Hepatocyte (in vitro differentiated cells): ENCODE measurements at regions not wholly inside any gene's neighbourhood (a gene's known extent, or its start where the extent isn't known, plus 50 kb on each side); places are given as distances from the start of the nearest gene placed in this dataset.

Source experiments
- DNase-seq: peaks from one replicate; pipeline ENCODE4 v3.0.0-alpha.2; 2016; ENCODE audit warnings: low spot score
- H2AFZ ChIP-seq: fragments of 200-600 bp; sonication (generic); 2 replicates; pipeline ENCODE4 v1.6.0; 2016; ENCODE audit warnings: antibody characterized with exemption, mild to moderate bottlenecking
- H3K27ac ChIP-seq: fragments of 200-600 bp; sonication (generic); 2 replicates; pipeline ENCODE4 v1.5.1; 2016; ENCODE audit warnings: mild to moderate bottlenecking
- H3K27me3 ChIP-seq: fragments of 200-600 bp; sonication (generic); 2 replicates; pipeline ENCODE4 v1.6.1; 2016
- H3K36me3 ChIP-seq: fragments of 200-600 bp; sonication (generic); replicated peaks from 2 replicates; pipeline ENCODE4 v1.5.1; 2016; ENCODE audit warnings: low read depth; ENCODE audit not compliant: insufficient read depth
- H3K4me1 ChIP-seq: fragments of 200-600 bp; sonication (generic); 2 replicates; pipeline ENCODE4 v1.5.1; 2016; ENCODE audit warnings: mild to moderate bottlenecking, moderate library complexity; ENCODE audit not compliant: insufficient read depth
- H3K4me2 ChIP-seq: fragments of 200-600 bp; sonication (generic); 2 replicates; pipeline ENCODE4 v1.6.0; 2016
- H3K4me3 ChIP-seq: fragments of 200-600 bp; sonication (generic); 2 replicates; pipeline ENCODE4 v1.5.1; 2016; ENCODE audit warnings: mild to moderate bottlenecking
- H3K79me2 ChIP-seq: fragments of 200-600 bp; sonication (generic); 2 replicates; pipeline ENCODE4 v1.6.0; 2017; ENCODE audit warnings: mild to moderate bottlenecking
- H3K9me2 ChIP-seq: fragments of 200-600 bp; sonication (generic); replicated peaks from 2 replicates; pipeline ENCODE4 v1.6.0; 2017; ENCODE audit warnings: mild to moderate bottlenecking; ENCODE audit not compliant: insufficient read depth
- H3K9me3 ChIP-seq: fragments of 200-600 bp; sonication (generic); 2 replicates; pipeline ENCODE4 v1.5.1; 2016; ENCODE audit warnings: low read depth, mild to moderate bottlenecking
- H4K20me1 ChIP-seq: fragments of 200-600 bp; sonication (generic); 2 replicates; pipeline ENCODE4 v1.6.0; 2016; ENCODE audit warnings: mild to moderate bottlenecking; ENCODE audit not compliant: insufficient read depth, poor library complexity, severe bottlenecking
- EZH2 ChIP-seq: fragments of 200-600 bp; sonication (generic); IDR thresholded peaks from 2 replicates; pipeline ENCODE4 v1.6.1; 2016; ENCODE audit warnings: antibody characterized with exemption, mild to moderate bottlenecking, borderline replicate concordance
- EZH2phosphoT487 ChIP-seq: fragments of 200-600 bp; sonication (generic); IDR thresholded peaks from one replicate; pipeline ENCODE4 v1.6.1; 2018; ENCODE audit warnings: antibody characterized with exemption, mild to moderate bottlenecking, low read depth, moderate library complexity; ENCODE audit not compliant: unreplicated experiment, severe bottlenecking
- WGBS: methylation state at CpG from one replicate; pipeline ENCODE4 v1.1.6; 2016; ENCODE audit warnings: low lambda C conversion rate; ENCODE audit errors: missing lambda C conversion rate; 5-methylcytosine and 5-hydroxymethylcytosine counted together
- TF ChIP-seq, protein P1 (sequence below): fragments of 200-600 bp; sonication (generic); IDR thresholded peaks from 2 replicates; pipeline ENCODE4 v1.5.1; 2016; ENCODE audit warnings: antibody characterized with exemption, mild to moderate bottlenecking; ENCODE audit not compliant: poor library complexity

DNA sequence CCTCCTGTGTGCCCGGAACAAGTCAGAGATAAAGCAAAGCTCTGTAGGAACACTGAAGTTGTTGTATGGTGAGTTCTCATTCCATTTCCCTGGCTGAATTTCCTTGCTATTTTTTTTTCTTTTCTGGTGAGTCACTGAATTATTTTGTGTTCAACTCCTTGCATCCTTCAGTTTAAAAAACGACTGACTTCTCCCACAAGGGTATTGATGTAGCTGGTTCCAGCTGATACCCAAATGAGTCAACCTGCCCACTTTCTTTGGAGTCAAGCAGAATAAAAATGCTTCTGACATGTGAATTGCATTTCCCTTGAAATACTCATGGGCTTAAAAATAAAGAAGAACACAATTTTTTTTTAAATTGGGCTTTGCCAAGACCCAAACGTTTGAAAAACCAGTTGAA lies 85.5 kb downstream of the SHOX start:
- Histone ChIP-seq H3K4me3 (no peak overlapping the region), H3K36me3 (no peaks in the 10 kb centered on the region), H3K27me3 (no peaks in the 10 kb centered on the region), H3K27ac (no peak overlapping the region), H3K4me2 (no peak overlapping the region), H3K9me3 (peaks cover 6% of the 10 kb centered on the region), H3K79me2 (no peaks in the 10 kb centered on the region), H4K20me1 (no peaks in the 10 kb centered on the region), H3K9me2 (no peaks in the 10 kb centered on the region), H2AFZ (no peak overlapping the region), H3K4me1 (no peaks in the 10 kb centered on the region)
- TF ChIP-seq EZH2phosphoT487 (no peak), EZH2 (no peak)
- TF ChIP-seq, protein P1, sequence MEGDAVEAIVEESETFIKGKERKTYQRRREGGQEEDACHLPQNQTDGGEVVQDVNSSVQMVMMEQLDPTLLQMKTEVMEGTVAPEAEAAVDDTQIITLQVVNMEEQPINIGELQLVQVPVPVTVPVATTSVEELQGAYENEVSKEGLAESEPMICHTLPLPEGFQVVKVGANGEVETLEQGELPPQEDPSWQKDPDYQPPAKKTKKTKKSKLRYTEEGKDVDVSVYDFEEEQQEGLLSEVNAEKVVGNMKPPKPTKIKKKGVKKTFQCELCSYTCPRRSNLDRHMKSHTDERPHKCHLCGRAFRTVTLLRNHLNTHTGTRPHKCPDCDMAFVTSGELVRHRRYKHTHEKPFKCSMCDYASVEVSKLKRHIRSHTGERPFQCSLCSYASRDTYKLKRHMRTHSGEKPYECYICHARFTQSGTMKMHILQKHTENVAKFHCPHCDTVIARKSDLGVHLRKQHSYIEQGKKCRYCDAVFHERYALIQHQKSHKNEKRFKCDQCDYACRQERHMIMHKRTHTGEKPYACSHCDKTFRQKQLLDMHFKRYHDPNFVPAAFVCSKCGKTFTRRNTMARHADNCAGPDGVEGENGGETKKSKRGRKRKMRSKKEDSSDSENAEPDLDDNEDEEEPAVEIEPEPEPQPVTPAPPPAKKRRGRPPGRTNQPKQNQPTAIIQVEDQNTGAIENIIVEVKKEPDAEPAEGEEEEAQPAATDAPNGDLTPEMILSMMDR: no peak
- DNase-seq: no peak
- whole genome bisulfite sequencing: 61% methylated on average over 3 of the region's 3 CpGs

DNA sequence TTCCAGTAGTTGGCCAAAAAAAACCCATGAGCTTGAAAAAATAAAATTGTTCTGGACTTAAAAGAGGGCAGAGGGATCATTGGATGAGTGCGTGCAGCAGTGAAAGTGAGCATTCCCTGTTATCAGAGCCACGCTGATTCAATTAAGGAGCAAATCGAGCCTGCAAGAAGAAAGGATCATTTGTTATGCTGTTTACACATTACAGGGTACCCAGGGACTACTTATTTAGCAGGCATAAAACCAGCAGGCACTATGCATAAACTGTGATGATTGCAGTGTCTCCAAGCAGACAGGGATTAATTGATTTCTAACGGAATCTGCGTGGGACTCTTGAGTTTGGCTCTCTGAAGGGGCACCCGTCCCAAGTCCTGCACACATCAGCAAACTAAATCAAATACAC lies 83.5 kb downstream of the SHOX start:
- Histone ChIP-seq H4K20me1 (no peaks in the 10 kb centered on the region), H3K79me2 (no peaks in the 10 kb centered on the region), H3K9me3 (peaks cover 6% of the 10 kb centered on the region), H3K4me3 (no peak overlapping the region), H3K36me3 (no peaks in the 10 kb centered on the region), H3K27ac (no peak overlapping the region), H3K9me2 (no peaks in the 10 kb centered on the region), H3K4me1 (no peaks in the 10 kb centered on the region), H2AFZ (no peak overlapping the region), H3K4me2 (no peak overlapping the region), H3K27me3 (no peaks in the 10 kb centered on the region)
- WGBS: 53% methylated on average over 6 of the region's 6 CpGs
- DNase-seq: no peak
- TF ChIP-seq EZH2 (no peak), EZH2phosphoT487 (no peak)
- TF ChIP-seq, protein P1: no peak
